Stimulated activated CD4-positive, alpha-beta T cell treated with anti-CD3 and anti-CD28 coated beads, Interleukin-4, amount 100 ng/mL, for 24 hours (primary cell): ENCODE measurements at regions not wholly inside any gene's neighbourhood (a gene's known extent, or its start where the extent isn't known, plus 50 kb on each side); places are given as distances from the start of the nearest gene placed in this dataset.

ENCODE experiments used
- DNase-seq: peaks from one replicate; pipeline ENCODE4 v3.0.0-alpha.2; 2020

- no peak for DNase-seq
Observed at GRCh38 chr3:182525766-182526374, 267.4 kb upstream of the ATP11B start.

- DNase-seq, result no peak
Observed at GRCh38 chr3:182527745-182528144, 265.6 kb upstream of the ATP11B start.

GRCh38 chr3:182530316-182530715, 263.0 kb upstream of the ATP11B start:
- no peak for DNase-seq

- DNase-seq, result no peak
Observed at GRCh38 chr3:182533394-182533793, 259.9 kb upstream of the ATP11B start.

GRCh38 chr3:182544542-182544941, 248.8 kb upstream of the ATP11B start:
- DNase-seq, result no peak

- DNase-seq, result no peak
Observed at GRCh38 chr3:182562274-182562673, 231.0 kb upstream of the ATP11B start.

GRCh38 chr3:182565916-182566796, 227.1 kb upstream of the ATP11B start:
- DNase-seq, result no peak

GRCh38 chr3:182567700-182568099, 225.6 kb upstream of the ATP11B start:
- DNase-seq, result no peak

- no peak for DNase-seq
Observed at GRCh38 chr3:182568261-182568660, 225.0 kb upstream of the ATP11B start.

GRCh38 chr3:182568876-182569275, 224.4 kb upstream of the ATP11B start:
- no peak for DNase-seq

- DNase-seq, result no peak
Observed at GRCh38 chr3:182570946-182571594, 222.2 kb upstream of the ATP11B start.

GRCh38 chr3:182575941-182576340, 217.4 kb upstream of the ATP11B start:
- no peak for DNase-seq

GRCh38 chr3:182583545-182583944, 209.8 kb upstream of the ATP11B start:
- DNase-seq, result no peak

GRCh38 chr3:182585532-182586150, 207.7 kb upstream of the ATP11B start:
- no peak for DNase-seq

- no peak for DNase-seq
Observed at GRCh38 chr3:182592747-182593146, 200.6 kb upstream of the ATP11B start.

- no peak for DNase-seq
Observed at GRCh38 chr3:182596676-182597410, 196.5 kb upstream of the ATP11B start.

GRCh38 chr3:182597621-182598041, 195.7 kb upstream of the ATP11B start:
- no peak for DNase-seq

- no peak for DNase-seq
Observed at GRCh38 chr3:182601597-182601996, 191.7 kb upstream of the ATP11B start.

GRCh38 chr3:182603501-182603900, 189.8 kb upstream of the ATP11B start:
- no peak for DNase-seq

- no peak for DNase-seq
Observed at GRCh38 chr3:182605882-182606611, 187.3 kb upstream of the ATP11B start.

- DNase-seq, result no peak
Observed at GRCh38 chr3:182606905-182607504, 186.3 kb upstream of the ATP11B start.

- DNase-seq, result no peak
Observed at GRCh38 chr3:182608832-182609231, 184.5 kb upstream of the ATP11B start.
